MCF 10A (cell line): ENCODE measurements at regions not wholly inside any gene's neighbourhood (a gene's known extent, or its start where the extent isn't known, plus 50 kb on each side); places are given as distances from the start of the nearest gene placed in this dataset.

Source experiments
- BruUV-seq: library from RNA; stranded (reverse); fragments of 400-500 nt; replicated peaks from 2 replicates; lab custom pipeline; 2021; lab: Mats Ljungman, UMichigan
- CTCF ChIA-PET: fragments of 300-600 bp; sonication (Branson Sonifier 250); formaldehyde crosslinking; extraction: SDS; loops from one replicate; lab custom pipeline; 2021; ENCODE audit warnings: antibody characterized with exemption, inconsistent platforms; lab: Yijun Ruan, JAX
- POLR2A ChIA-PET: fragments of 300-600, 350-650 bp; sonication (Branson Sonifier 250); formaldehyde crosslinking; extraction: SDS; loops from one replicate; lab custom pipeline; 2020; ENCODE audit warnings: antibody characterized with exemption, inconsistent platforms; lab: Yijun Ruan, JAX
- DNase-seq: peaks from one replicate; pipeline ENCODE4 v3.0.0-alpha.2; 2018; ENCODE audit not compliant: unreplicated experiment
- H3K27ac Mint-ChIP-seq: one replicate; pipeline ENCODE4 v1.8.0; 2022; ENCODE audit warnings: mild to moderate bottlenecking, low read depth, mixed read lengths; ENCODE audit not compliant: unreplicated experiment
- H3K27me3 Mint-ChIP-seq: one replicate; pipeline ENCODE4 v1.8.0; 2022; ENCODE audit warnings: mixed read lengths; ENCODE audit not compliant: insufficient read depth, unreplicated experiment
- H3K36me3 Mint-ChIP-seq: one replicate; pipeline ENCODE4 v1.8.0; 2022; ENCODE audit warnings: mild to moderate bottlenecking, moderate library complexity, mixed read lengths; ENCODE audit not compliant: insufficient read depth, unreplicated experiment
- H3K4me1 Mint-ChIP-seq: one replicate; pipeline ENCODE4 v1.8.0; 2022; ENCODE audit warnings: mixed read lengths; ENCODE audit not compliant: insufficient read depth, unreplicated experiment
- H3K4me3 Mint-ChIP-seq: one replicate; pipeline ENCODE4 v1.8.0; 2022; ENCODE audit warnings: mild to moderate bottlenecking, moderate library complexity, mixed read lengths; ENCODE audit not compliant: unreplicated experiment
- H3K9me3 Mint-ChIP-seq: one replicate; pipeline ENCODE4 v1.8.0; 2022; ENCODE audit warnings: mixed read lengths; ENCODE audit not compliant: unreplicated experiment
- CTCF ChIP-seq: fragments of 200-600 bp; IDR thresholded peaks from one replicate; pipeline ENCODE4 v1.8.0; 2022; ENCODE audit warnings: antibody characterized with exemption, mild to moderate bottlenecking; ENCODE audit not compliant: unreplicated experiment
- intact Hi-C: fragments of 100-400 bp; cut with micrococcal nuclease; formaldehyde crosslinking; loops from 2 replicates; pipeline ENCODE4 v1.14.1; 2022

- POLR2A ChIA-PET = no interaction called here
- H3K4me1 Mint-ChIP-seq = no peaks in the 10 kb centered on the region
- peaks cover 15% of the 10 kb centered on the region for H3K9me3 Mint-ChIP-seq
Observed at GRCh38 chr12:33560653-33561208, 121.1 kb upstream of the SYT10 start.

GRCh38 chr12:33562401-33562800, 122.8 kb upstream of the SYT10 start:
- no peak overlapping the region for H3K27ac Mint-ChIP-seq
- no peak for DNase-seq
- ChIA-PET POLR2A (no interaction called here), CTCF (no interaction called here)
- peaks cover 5% of the 10 kb centered on the region for H3K36me3 Mint-ChIP-seq
- H3K9me3 Mint-ChIP-seq = peaks cover 15% of the 10 kb centered on the region
- no peaks in the 10 kb centered on the region for H3K4me1 Mint-ChIP-seq
- intact Hi-C loops = no loop called here
- no TSS peak for BruUV-seq
- no peak overlapping the region for H3K4me3 Mint-ChIP-seq
- TF ChIP-seq CTCF = no peak
- H3K27me3 Mint-ChIP-seq = no peaks in the 10 kb centered on the region

More at GRCh38 chr12:33560653-33561208, 121.1 kb upstream of the SYT10 start:
- Mint-ChIP-seq H3K27me3 (no peaks in the 10 kb centered on the region), H3K27ac (no peak overlapping the region), H3K4me3 (no peak overlapping the region), H3K36me3 (peaks cover 5% of the 10 kb centered on the region)
- no peak for DNase-seq
- intact Hi-C loops = no loop called here
- TF ChIP-seq CTCF = no peak
- CTCF ChIA-PET = interaction anchor here (0.6 kb wide), 1 partner anchor 507 kb away, joined by 3 read pairs; no protein-coding TSS in a partner anchor
- BruUV-seq = no TSS peak

- Mint-ChIP-seq H3K9me3 (peaks cover 8% of the 10 kb centered on the region), H3K27ac (no peak overlapping the region), H3K4me1 (no peaks in the 10 kb centered on the region), H3K27me3 (peaks cover 14% of the 10 kb centered on the region), H3K36me3 (peaks cover 5% of the 10 kb centered on the region), H3K4me3 (no peak overlapping the region)
- ChIA-PET CTCF (interaction anchor here (0.7 to 1.4 kb wide), 2 partner anchors 36 to 619 kb away, joined by 3 to 4 read pairs; no protein-coding TSS in a partner anchor), POLR2A (interaction anchor here (0.8 kb wide), 1 partner anchor 20 kb away, joined by 4 read pairs; no protein-coding TSS in a partner anchor)
- intact Hi-C loops = no loop called here
- no TSS peak for BruUV-seq
- DNase-seq = no peak
- no peak for TF ChIP-seq CTCF
Observed at GRCh38 chr12:33566403-33566802, 126.8 kb upstream of the SYT10 start.

GRCh38 chr12:33575346-33575745, 135.7 kb upstream of the SYT10 start:
- Mint-ChIP-seq H3K27ac (no peak overlapping the region), H3K27me3 (no peaks in the 10 kb centered on the region), H3K4me1 (no peaks in the 10 kb centered on the region), H3K9me3 (no peaks in the 10 kb centered on the region), H3K4me3 (no peak overlapping the region), H3K36me3 (no peaks in the 10 kb centered on the region)
- BruUV-seq = no TSS peak
- POLR2A ChIA-PET = no interaction called here
- CTCF ChIA-PET = no interaction called here
- no peak for DNase-seq
- intact Hi-C loops = no loop called here
- no peak for TF ChIP-seq CTCF
